ENCODE measurements at regions not wholly inside any gene's neighbourhood (a gene's known extent, or its start where the extent isn't known, plus 50 kb on each side); places are given as distances from the start of the nearest gene placed in this dataset.

- no peak for DNase-seq (ENCODE audit: low read depth in 2 of 2, low spot score in 1 of 2)
Observed at GRCh38 chr21:38986806-38987632, 181.3 kb downstream of the ETS2 start.

- no peak for DNase-seq (ENCODE audit: low read depth in 2 of 2, low spot score in 1 of 2)
Observed at GRCh38 chr21:38986406-38986805, 180.7 kb downstream of the ETS2 start.

- DNase-seq (ENCODE audit: low read depth in 2 of 2, low spot score in 1 of 2), result peak; percentile 4 to 12
Observed at GRCh38 chr21:38985568-38986378, 180.0 kb downstream of the ETS2 start.

GRCh38 chr21:38984982-38985567 is 179.3 kb downstream of the ETS2 start:
- DNase-seq (ENCODE audit: low read depth in 2 of 2, low spot score in 1 of 2), result no peak

GRCh38 chr21:38984568-38984967 is 178.8 kb downstream of the ETS2 start:
- DNase-seq (ENCODE audit: low read depth in 2 of 2, low spot score in 1 of 2), result no peak

GRCh38 chr21:38983560-38983959 is 177.8 kb downstream of the ETS2 start:
- DNase-seq (ENCODE audit: low read depth in 2 of 2, low spot score in 1 of 2), result no peak

GRCh38 chr21:38982804-38983203 is 177.1 kb downstream of the ETS2 start:
- DNase-seq (ENCODE audit: low read depth in 2 of 2, low spot score in 1 of 2), result no peak

- DNase-seq (ENCODE audit: low read depth in 2 of 2, low spot score in 1 of 2), result no peak
Observed at GRCh38 chr21:38982096-38982495, 176.4 kb downstream of the ETS2 start.

DNA sequence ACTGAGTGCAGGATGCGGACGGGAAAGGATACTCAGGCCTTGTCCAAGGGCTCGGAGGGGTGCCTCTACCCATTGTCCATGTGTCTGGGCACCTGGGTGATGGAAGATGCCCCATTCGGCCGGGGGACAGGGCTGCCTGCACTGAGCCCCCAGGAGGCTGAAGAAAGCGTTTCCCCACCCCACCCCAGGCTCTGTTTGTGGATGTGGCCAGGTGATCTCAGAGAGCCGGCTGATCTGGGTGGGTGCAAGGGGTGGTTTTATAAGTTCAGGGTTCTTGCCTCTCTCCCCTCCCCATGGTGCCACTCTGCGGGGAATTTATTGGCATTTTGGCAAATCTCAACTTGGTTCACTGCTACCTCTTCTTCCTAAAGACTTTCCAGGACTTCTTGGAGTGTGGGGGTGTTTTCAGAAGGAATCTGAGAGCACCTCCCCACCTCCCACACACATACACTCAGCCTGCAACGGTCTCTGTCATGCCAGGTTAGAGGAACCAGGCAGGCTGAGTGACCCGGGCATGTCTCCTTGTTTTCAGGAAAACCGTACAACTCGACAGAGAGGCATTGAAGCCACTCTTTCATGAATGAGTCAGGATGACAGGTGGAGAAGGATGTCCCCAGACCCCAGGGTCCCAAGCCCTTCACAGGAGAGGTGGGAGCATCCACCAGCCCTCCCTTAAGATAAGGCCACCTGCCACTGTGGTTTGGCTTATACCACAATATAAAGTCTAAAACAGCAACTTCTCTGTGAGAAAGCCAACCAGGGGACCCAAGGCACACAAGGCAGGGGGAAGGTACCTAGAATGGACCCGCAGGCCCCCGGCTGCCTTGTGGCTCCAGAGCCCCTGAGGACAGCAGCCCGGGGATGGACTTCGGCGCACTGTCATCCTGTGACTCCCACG is 174.9 kb downstream of the ETS2 start:
- no peak for DNase-seq (ENCODE audit: low read depth in 2 of 2, low spot score in 1 of 2)

GRCh38 chr21:38979271-38980121 is 173.8 kb downstream of the ETS2 start:
- no peak for DNase-seq (ENCODE audit: low read depth in 2 of 2, low spot score in 1 of 2)

GRCh38 chr21:38976900-38977299 is 171.2 kb downstream of the ETS2 start:
- DNase-seq (ENCODE audit: low read depth in 2 of 2, low spot score in 1 of 2), result no peak

DNA sequence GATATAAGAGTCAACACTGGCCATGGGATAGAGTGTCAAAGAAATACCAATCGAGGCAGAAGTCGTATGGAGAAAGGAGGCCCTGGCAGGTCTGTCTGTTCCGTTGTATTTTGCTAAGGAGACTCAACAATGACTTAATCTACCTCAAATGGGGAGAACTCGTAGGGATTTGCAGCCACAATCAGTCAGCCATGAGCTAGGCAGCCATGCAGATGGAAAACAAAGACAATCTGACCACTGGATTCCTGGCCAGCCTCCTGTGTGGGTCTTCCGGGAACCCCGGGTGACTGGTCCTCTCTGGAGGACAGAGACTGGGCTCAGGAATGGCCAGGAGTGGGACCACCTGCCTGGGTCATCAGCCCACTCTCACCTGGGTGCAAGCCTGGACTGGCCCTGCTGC is 167.8 kb downstream of the ETS2 start:
- DNase-seq (ENCODE audit: low read depth in 2 of 2, low spot score in 1 of 2), result no peak

DNA sequence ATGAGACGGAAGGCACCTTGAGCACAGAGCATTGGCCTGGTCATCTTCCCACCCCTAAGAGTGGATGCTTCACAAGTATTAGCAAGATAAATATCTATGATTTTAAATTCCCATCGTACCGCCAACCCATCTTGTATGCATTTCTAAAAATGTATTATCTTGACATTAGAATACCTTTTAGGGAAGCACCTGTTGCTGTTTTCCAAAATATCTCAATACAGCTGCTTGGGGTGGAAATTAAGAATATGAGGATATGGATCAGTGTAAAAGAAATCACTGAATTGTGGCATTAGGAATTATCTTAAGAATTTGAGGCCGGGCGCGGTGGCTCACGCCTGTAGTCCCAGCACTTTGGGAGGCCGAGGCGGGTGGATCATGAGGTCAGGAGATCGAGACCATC is 166.3 kb downstream of the ETS2 start:
- DNase-seq (ENCODE audit: low read depth in 2 of 2, low spot score in 1 of 2), result no peak

- DNase-seq (ENCODE audit: low read depth in 2 of 2, low spot score in 1 of 2), result no peak
Observed at GRCh38 chr21:38970765-38971164, 165.0 kb downstream of the ETS2 start.

DNA sequence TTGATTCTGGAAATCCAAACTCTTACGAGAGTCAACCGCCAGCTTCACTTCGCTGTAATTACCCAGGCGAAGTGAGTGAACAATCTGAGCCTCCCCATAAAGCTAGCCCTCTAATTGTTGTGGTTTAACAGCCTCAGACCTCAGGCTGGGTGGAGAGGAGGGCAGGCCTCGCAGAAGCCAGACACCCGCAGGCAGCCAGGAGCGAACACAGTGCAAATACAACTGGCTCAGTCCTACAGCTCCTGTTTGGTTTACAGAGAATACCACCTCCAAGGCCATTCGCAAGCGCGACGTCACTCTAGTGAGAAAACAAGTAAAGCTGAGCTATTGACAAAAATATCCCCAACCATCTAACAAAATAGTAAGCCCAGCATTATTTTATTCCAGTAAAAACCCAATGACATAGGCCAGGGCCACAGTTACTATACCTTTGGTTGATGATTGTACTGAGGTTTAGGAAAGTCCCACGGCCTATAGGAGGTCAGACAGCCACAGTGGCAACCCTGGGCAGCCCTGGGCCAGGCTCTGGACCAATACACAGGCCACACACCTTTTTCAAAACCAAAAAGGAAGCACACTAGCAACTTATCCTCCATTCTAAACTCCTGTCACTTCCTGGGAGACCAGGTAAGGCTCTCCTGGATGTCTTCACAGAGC is 163.3 kb downstream of the ETS2 start:
- DNase-seq (ENCODE audit: low read depth in 2 of 2, low spot score in 1 of 2), result no peak

GRCh38 chr21:38965910-38966504 is 160.3 kb downstream of the ETS2 start:
- no peak for DNase-seq (ENCODE audit: low read depth in 2 of 2, low spot score in 1 of 2)

- no peak for DNase-seq (ENCODE audit: low read depth in 2 of 2, low spot score in 1 of 2)
Observed at GRCh38 chr21:38965241-38965640, 159.5 kb downstream of the ETS2 start.

DNA sequence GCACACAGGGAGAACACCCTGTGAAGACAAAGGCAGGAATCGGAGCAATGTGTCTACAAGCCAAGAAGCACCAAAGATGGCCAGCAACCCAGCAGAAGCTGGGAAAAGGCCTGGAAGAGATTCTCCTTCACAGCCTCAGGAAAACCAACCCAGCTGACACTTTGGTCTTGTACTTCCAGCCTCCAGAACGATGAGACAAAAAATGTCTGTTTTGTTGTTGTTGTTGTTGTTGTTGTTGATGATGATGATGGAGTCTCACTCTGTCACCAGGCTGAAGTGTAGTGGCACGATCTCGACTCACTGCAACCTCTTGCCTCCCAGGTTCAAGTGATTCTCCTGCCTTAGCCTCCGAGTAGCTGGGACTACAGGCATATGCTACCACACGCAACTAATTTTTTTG is 157.3 kb downstream of the ETS2 start:
- DNase-seq (ENCODE audit: low read depth in 2 of 2, low spot score in 1 of 2), result no peak

DNA sequence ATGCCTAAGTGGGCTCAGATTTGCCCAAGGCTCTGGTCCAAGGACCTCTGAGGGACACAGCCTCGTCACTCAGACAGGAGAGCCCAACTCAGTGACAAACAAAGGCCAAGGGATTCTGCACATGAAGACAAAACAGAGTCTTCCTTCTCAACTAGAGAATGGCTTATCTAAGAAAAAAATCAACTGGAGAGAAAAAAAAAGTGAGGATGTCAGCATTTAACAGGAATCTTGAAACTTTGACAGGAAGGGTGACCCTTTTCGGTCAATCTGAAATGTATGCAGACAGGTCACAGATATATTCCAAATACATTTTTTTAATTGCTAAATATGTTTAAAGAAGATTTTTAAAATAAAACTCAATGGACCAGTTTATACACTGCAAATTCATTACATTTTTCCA is 154.5 kb downstream of the ETS2 start:
- DNase-seq (ENCODE audit: low read depth in 2 of 2, low spot score in 1 of 2), result no peak

All from stimulated activated CD8-positive, alpha-beta memory T cell treated with anti-CD3 and anti-CD28 coated beads, Interleukin-4, amount 100 ng/mL, for 4 hours (primary cell).